IMR-90 (cell line): ENCODE measurements at regions not wholly inside any gene's neighbourhood (a gene's known extent, or its start where the extent isn't known, plus 50 kb on each side); places are given as distances from the start of the nearest gene placed in this dataset.

Source experiments
- CEBPB ChIP-seq: IDR thresholded peaks from 2 replicates; pipeline ENCODE4 v1.6.1; 2012; ENCODE audit warnings: low read depth, low read length, improper control_type of control experiment
- CHD1 ChIP-seq: IDR thresholded peaks from 2 replicates; pipeline ENCODE4 v1.6.1; 2012; ENCODE audit warnings: low read depth, low read length, improper control_type of control experiment
- CTCF ChIP-seq: conservative IDR thresholded peaks from 2 replicates; pipeline ENCODE4 v1.5.1; 2012; ENCODE audit warnings: mild to moderate bottlenecking, low read depth, low read length, improper control_type of control experiment
- MAFK ChIP-seq: IDR thresholded peaks from 2 replicates; pipeline ENCODE4 v1.6.1; 2012; ENCODE audit warnings: low read depth, low read length, improper control_type of control experiment
- NFE2L2 ChIP-seq: fragments of 150-350 bp; IDR thresholded peaks from 2 replicates; pipeline ENCODE4 v1.6.1; 2016; ENCODE audit warnings: low read depth, mild to moderate bottlenecking, low read length
- POLR2A ChIP-seq: IDR thresholded peaks from 2 replicates; pipeline ENCODE4 v1.6.1; 2012; ENCODE audit warnings: mild to moderate bottlenecking, low read depth, low read length

DNA sequence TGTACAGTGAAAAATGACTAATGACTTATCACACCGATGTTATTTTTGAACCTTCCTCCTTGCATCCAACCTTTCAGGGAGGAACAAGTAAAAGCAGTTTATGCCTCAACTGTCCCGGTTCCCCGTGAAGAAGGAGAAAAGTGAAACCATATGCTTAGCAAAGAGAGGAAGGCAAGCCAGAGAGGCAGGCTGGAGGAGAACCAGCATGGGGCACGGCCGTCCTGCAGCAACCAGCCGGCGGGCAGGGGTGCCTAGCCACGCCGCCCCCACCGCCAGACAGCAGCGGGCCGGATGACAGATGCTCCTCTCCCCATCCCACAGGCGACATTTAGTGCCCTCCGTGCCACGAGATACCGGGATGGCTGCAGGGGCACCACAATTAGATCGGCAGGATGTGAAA is 421.4 kb upstream of the MGMT start:
- TF ChIP-seq CTCF (no peak), POLR2A (no peak), CEBPB (no peak), MAFK (no peak), NFE2L2 (no peak), CHD1 (no peak)
